ENCODE measurements at regions not wholly inside any gene's neighbourhood (a gene's known extent, or its start where the extent isn't known, plus 50 kb on each side); places are given as distances from the start of the nearest gene placed in this dataset.
"Not testable (repeated sequence)": the region's sequence is repeated elsewhere in the genome, so short reads cannot be mapped to it uniquely, and the experiment has no call there.

GRCh38 chr7:6991169-6991611 lies 165.1 kb upstream of the CCZ1B start:
- peak; percentile 41 to 42 for DNase-seq

GRCh38 chr7:6991686-6992085 lies 165.6 kb upstream of the CCZ1B start:
- not testable (repeated sequence) for DNase-seq

GRCh38 chr7:6992133-6992532 lies 166.1 kb upstream of the CCZ1B start:
- DNase-seq: not testable (repeated sequence)

- DNase-seq: not testable (repeated sequence)
These were observed 169.0 kb upstream of the CCZ1B start for GRCh38 chr7:6995026-6995425.

GRCh38 chr7:6995493-6996289 lies 169.6 kb upstream of the CCZ1B start:
- DNase-seq: not testable (repeated sequence)

GRCh38 chr7:6999067-6999666 lies 173.1 kb upstream of the CCZ1B start:
- not testable (repeated sequence) for DNase-seq

GRCh38 chr7:7002418-7003062 lies 176.5 kb upstream of the CCZ1B start:
- no peak for DNase-seq

GRCh38 chr7:7005303-7005702 lies 177.0 kb upstream of the C1GALT1 start:
- no peak for DNase-seq

GRCh38 chr7:7005949-7006348 lies 176.4 kb upstream of the C1GALT1 start:
- not testable (repeated sequence) for DNase-seq

GRCh38 chr7:7011241-7011640 lies 171.1 kb upstream of the C1GALT1 start:
- DNase-seq: not testable (repeated sequence)

- not testable (repeated sequence) for DNase-seq
These were observed 170.6 kb upstream of the C1GALT1 start for GRCh38 chr7:7011751-7012150.

GRCh38 chr7:7014827-7015595 lies 167.3 kb upstream of the C1GALT1 start:
- DNase-seq: no peak

GRCh38 chr7:7017707-7018280 lies 164.6 kb upstream of the C1GALT1 start:
- no peak for DNase-seq

- no peak for DNase-seq
These were observed 164.1 kb upstream of the C1GALT1 start for GRCh38 chr7:7018290-7018689.

- no peak for DNase-seq
These were observed 150.1 kb upstream of the C1GALT1 start for GRCh38 chr7:7032221-7032620.

GRCh38 chr7:7035851-7036250 lies 146.5 kb upstream of the C1GALT1 start:
- no peak for DNase-seq

GRCh38 chr7:7042286-7042893 lies 140.0 kb upstream of the C1GALT1 start:
- DNase-seq: not testable (repeated sequence)

GRCh38 chr7:7044806-7045205 lies 137.5 kb upstream of the C1GALT1 start:
- DNase-seq: no peak

GRCh38 chr7:7048213-7048612 lies 134.1 kb upstream of the C1GALT1 start:
- DNase-seq: no peak

- DNase-seq: no peak
These were observed 131.0 kb upstream of the C1GALT1 start for GRCh38 chr7:7051206-7051877.

GRCh38 chr7:7054252-7054830 lies 128.0 kb upstream of the C1GALT1 start:
- no peak for DNase-seq

Measured in activated CD4-positive, alpha-beta T cell treated with anti-CD3 and anti-CD28 coated beads, Interleukin-2, amount 50 U/mL, for 4 hours (primary cell).